HG03460 (cell line): ENCODE measurements at regions not wholly inside any gene's neighbourhood (a gene's known extent, or its start where the extent isn't known, plus 50 kb on each side); places are given as distances from the start of the nearest gene placed in this dataset.

Experiments
- ATAC-seq: cut with Tn5 transposase; IDR thresholded peaks from one replicate; pipeline ENCODE4 v1.9.1; 2021; ENCODE audit not compliant: unreplicated experiment

- no peak for ATAC-seq
Observed at GRCh38 chr18:39871961-39872360, 2083.1 kb upstream of the PIK3C3 start.

GRCh38 chr18:39870591-39870990 is 2084.4 kb upstream of the PIK3C3 start:
- ATAC-seq, result no peak

DNA sequence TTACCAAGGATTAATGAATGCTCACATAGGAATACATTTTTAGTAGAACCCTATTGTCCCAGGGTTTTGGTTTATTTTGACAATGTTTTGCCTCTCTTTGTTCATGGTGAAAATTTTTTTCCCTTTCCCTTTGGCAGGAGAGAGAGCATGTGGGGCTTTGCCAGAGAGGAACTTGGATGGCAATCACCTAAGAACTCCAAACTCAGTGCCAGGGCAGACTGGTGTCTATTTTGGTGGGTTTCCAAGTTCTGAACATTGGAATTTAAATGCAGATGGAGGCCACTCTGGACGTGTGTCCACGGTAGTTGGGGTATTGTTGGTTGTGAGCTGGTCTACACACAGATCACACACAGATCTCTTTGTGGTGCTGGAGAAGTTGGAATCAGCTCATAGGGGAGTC is 2091.1 kb upstream of the PIK3C3 start:
- no peak for ATAC-seq

DNA sequence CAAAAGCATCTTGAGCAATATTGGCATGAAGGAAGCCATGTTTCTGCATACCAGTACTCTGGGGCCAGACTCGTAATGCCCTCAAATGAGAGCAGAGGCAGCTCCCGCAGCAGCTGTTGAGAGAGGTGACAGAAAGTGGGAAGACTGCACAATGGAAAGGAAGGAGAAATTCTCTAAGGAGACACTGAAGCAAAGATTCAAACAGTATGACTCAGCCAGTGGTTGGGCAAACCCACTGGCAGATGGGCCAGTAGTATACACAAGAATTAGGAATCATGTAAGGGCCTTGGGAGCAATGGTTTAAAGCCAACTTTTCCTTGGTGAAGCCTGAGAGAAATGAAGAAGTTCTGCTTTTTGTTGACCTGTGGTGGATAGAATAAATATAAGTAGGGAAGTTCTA is 2092.7 kb upstream of the PIK3C3 start:
- ATAC-seq, result no peak

DNA sequence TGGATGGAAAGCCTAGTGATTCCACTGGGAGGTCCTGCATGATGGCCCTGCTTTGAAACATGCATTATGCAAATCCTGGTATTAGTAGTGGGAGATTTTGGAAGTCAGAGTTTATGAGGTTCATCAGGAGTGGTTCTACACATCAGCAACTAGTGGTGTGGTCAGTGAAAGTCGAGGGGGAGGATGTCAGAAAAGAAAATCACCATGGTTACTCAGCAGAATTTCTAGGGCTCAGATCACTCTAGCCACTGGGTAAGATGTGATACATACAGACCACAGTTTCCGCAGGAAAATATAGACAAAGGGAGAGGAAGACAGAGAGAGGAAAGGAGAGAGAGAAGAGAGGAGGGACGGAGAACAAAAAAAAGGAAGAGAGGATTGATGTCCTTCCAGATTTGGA is 2100.7 kb upstream of the PIK3C3 start:
- ATAC-seq, result no peak

- ATAC-seq, result no peak
Observed at GRCh38 chr18:39846265-39846664, 2108.8 kb upstream of the PIK3C3 start.

DNA sequence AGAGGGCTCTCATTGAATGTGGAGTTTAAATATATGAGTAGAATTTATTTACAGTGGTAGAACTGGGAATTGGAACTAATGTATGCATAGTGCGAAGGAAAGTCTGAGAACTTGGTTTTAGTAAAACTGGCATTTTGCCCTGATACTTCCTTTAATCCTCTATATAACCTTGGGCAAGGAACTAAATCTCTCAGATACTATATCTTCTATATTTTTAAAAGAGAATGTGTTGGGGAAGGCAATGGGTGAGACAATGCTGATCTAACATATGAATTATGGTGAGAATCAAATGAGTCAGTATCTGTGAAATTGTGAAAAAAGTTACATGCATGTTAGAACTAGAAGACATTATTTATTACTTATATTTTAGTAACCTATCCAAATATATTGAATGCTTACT is 2109.4 kb upstream of the PIK3C3 start:
- ATAC-seq, result no peak

- ATAC-seq, result no peak
Observed at GRCh38 chr18:39845106-39845505, 2109.9 kb upstream of the PIK3C3 start.

GRCh38 chr18:39843546-39843945 is 2111.5 kb upstream of the PIK3C3 start:
- ATAC-seq, result no peak

DNA sequence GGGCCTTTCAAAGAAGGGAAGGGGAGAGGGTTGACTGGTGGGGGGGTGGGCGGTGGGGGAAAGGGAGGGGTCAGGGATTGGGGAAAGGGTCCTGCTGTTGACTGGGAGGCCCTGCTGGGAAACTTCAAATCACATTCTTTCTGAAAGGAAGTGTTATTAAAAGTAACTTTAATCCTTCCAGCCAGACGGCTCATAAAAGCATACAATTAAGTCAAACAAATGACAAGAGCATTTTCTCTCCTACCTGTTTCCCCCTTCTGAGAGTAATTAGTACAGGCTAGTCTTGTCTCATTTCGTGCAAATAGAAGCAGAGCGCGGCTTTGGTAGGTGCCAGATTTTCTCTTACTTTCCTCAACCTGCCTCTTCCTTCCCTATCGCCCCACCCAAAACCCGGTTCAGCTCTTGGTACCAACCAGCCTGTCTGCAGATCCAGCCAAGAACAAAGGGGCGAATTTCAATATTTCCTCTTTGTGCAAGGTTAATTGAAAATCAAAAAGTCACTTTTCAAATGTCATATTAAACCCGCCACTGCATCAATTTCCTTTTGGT is 2112.6 kb upstream of the PIK3C3 start:
- no peak for ATAC-seq

DNA sequence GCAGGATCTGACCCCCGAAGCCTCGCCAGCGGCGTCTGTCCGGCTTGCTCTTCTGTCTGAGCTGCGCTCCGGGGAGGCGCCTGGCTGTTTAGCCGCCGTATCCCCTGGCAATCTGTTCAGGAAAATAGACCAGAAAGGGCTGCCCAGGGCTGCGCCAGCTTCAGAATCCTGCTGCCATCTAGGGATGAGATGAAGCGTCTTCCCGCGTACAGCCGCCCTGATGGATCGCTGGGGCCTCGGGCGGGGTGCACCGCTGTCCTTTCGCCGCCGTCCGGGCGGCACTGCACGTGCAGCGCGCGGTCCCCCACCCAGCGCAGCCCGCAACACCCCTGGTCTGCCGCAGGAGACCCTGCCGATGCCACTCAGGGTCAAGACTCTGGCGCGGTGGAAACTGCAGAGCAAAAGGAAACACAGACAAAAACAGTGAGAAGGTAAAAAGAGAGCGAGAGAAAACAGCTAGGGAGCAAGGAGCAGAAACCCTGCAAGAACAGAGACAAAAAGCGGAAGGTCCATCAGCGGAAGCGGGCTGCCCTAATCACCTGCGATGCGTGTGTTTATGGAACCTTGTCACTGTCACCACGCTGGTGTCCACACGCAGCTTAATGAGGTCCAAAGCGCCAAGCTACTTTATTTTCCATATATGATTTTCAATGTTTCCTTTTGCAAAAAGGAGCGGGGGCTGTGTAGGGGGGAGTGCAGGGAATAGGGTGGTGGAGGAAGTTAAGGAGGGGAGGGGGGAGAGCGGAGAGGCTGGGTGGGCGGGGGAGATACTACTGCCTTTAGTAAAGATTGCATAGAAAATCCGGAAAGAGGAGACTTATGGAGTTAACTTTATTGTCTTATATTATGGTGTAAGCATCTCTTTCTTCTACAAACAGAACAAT is 2113.3 kb upstream of the PIK3C3 start:
- no peak for ATAC-seq

- ATAC-seq, result no peak
Observed at GRCh38 chr18:39840856-39841481, 2114.1 kb upstream of the PIK3C3 start.

- no peak for ATAC-seq
Observed at GRCh38 chr18:39840406-39840805, 2114.6 kb upstream of the PIK3C3 start.

GRCh38 chr18:39839782-39840181 is 2115.3 kb upstream of the PIK3C3 start:
- no peak for ATAC-seq

DNA sequence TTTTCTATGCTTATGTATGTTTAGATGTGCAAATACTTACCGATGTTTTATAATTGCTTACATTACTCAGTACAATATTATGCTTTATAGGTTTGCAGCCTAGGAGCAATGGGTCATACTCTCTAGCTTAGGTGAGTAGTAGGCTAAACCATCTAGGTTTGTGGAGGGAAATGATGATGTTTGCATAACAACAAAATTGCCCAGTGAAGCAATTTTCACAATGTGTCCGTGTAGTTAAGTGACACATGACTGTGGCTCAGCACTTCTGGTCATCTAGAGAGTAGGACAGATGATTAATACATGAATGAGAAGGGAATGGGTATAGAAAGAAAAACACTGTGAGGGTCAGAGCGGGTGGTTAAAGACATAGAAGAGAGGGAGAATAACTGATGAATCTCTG is 2116.2 kb upstream of the PIK3C3 start:
- ATAC-seq, result no peak

DNA sequence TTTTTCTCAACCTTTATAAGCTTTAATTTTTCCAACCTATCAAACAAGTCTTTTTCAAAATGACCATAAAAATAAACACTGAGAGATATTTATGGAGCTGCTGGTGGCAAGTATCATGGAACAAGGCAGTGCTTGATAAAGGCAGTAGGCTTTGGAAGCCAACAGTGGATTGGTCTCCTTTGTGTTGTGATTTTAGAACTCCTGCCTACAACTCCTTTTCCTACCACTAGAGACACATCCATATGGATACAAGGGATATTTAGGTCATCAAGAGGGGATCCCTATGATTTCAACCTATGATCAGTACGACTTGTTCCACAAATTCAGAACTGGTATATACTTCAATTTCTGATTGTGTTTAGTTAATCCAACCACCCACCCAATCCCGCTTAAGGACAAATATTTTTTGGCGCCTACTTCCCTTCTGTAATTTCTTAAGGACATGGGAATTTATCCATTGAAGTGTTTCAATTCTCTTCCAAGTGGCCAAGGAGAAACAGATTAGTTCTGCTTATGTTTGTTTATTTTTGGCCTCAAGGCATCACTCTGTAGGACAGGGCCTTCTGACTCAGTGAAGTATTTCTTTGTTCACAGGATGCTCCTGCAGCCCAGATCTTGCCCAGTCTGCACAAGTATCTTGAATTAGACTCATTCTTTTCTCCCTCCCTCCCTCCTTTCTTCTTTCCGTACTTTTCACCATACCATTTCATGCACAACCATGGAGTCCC is 2119.6 kb upstream of the PIK3C3 start:
- no peak for ATAC-seq

GRCh38 chr18:39834636-39835035 is 2120.4 kb upstream of the PIK3C3 start:
- no peak for ATAC-seq

DNA sequence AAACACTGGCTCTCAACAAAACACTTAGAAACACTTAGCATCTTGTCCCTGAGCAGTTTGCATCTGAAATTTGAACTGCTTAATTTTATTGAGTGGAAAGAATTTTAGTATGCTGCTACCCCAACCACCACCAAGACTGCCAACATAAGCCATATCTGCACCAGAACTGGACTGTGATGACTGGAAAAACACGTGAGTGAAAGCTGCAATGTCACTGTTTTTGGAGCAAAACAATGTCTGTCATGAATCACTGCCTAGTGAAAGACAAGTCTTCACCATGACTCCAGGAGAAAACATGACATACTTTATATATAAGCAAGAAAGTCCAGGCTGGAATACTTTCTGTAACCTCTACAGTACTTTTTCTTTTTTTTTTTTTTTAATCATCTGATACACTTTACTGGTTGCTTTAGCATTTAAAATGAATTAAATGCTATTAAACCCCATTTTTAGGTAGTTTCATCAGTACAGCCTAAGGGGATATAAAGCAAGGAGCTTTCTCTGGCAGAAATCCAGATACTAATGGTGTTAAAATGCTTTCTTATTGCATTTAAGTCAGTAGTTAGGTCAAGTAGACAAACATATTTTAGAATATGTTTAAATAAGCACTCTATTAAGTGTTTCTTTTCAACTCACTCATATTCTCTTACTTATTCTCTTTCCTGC is 2129.4 kb upstream of the PIK3C3 start:
- ATAC-seq, result no peak

- ATAC-seq, result no peak
Observed at GRCh38 chr18:39806525-39806924, 2148.5 kb upstream of the PIK3C3 start.

DNA sequence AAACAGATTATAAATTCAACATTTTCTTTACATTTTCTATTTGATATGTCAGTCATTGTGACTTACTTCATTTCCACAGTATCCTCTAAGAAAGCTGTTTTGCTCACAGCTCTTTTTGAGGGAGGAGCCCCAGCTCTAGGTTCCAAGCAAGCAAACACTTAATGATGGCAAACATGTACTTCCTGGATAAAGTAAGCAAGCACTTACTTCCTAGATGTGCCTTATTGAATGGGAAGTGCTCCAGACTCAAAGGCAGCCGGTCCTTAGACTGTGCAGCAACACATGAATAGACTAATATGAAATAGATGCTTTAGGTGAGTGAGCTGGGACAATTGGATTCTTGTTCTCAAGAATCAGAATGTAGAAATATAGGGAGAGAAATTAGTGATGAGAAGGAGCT is 2149.8 kb upstream of the PIK3C3 start:
- no peak for ATAC-seq

- no peak for ATAC-seq
Observed at GRCh38 chr18:39802648-39803229, 2152.3 kb upstream of the PIK3C3 start.
